Activated T-cell treated with anti-CD3 and anti-CD28 coated beads, Interleukin-2, amount 50 U/mL, for 4 hours (primary cell): ENCODE measurements at regions not wholly inside any gene's neighbourhood (a gene's known extent, or its start where the extent isn't known, plus 50 kb on each side); places are given as distances from the start of the nearest gene placed in this dataset.

Experiments used
- ATAC-seq, 2 donors: fragments of 200-7000 bp; cut with Tn5 transposase; one replicate each; pipeline ENCODE4 v1.10.0; 2021
- DNase-seq: peaks from one replicate; pipeline ENCODE4 v3.0.0-alpha.2; 2020
- H3K27me3 Mint-ChIP-seq: one replicate; pipeline ENCODE4 v1.8.0; 2021; ENCODE audit warnings: low read depth, mixed read lengths
- H3K36me3 Mint-ChIP-seq: one replicate; pipeline ENCODE4 v1.8.0; 2022; ENCODE audit warnings: mixed read lengths; ENCODE audit not compliant: insufficient read depth
- H3K4me1 Mint-ChIP-seq: one replicate; pipeline ENCODE4 v1.8.0; 2021; ENCODE audit warnings: low read depth, mixed read lengths
- H3K4me3 Mint-ChIP-seq: one replicate; pipeline ENCODE4 v1.8.0; 2021; ENCODE audit warnings: mild to moderate bottlenecking, moderate library complexity, mixed read lengths
- H3K9me3 Mint-ChIP-seq: one replicate; pipeline ENCODE4 v1.8.0; 2021; ENCODE audit warnings: mixed read lengths

GRCh38 chr10:28845009-28845682, 167.8 kb downstream of the BAMBI start:
- ATAC-seq = no peak
- H3K36me3 Mint-ChIP-seq = no peaks in the 10 kb centered on the region
- no peak for DNase-seq
- no peaks in the 10 kb centered on the region for H3K9me3 Mint-ChIP-seq
- no peaks in the 10 kb centered on the region for H3K27me3 Mint-ChIP-seq
- no peaks in the 10 kb centered on the region for H3K4me1 Mint-ChIP-seq
- no peak overlapping the region for H3K4me3 Mint-ChIP-seq

GRCh38 chr10:28849309-28849708, 172.0 kb downstream of the BAMBI start:
- Mint-ChIP-seq H3K27me3 (no peaks in the 10 kb centered on the region), H3K4me3 (no peak overlapping the region), H3K36me3 (no peaks in the 10 kb centered on the region), H3K4me1 (no peaks in the 10 kb centered on the region), H3K9me3 (no peaks in the 10 kb centered on the region)
- DNase-seq = no peak
- no peak for ATAC-seq

GRCh38 chr10:28849821-28850220, 172.5 kb downstream of the BAMBI start:
- Mint-ChIP-seq H3K36me3 (no peaks in the 10 kb centered on the region), H3K27me3 (no peaks in the 10 kb centered on the region), H3K4me1 (no peaks in the 10 kb centered on the region), H3K4me3 (no peak overlapping the region), H3K9me3 (no peaks in the 10 kb centered on the region)
- ATAC-seq (no peak), DNase-seq (no peak)

GRCh38 chr10:28850784-28851183, 173.5 kb downstream of the BAMBI start:
- Mint-ChIP-seq H3K36me3 (no peaks in the 10 kb centered on the region), H3K9me3 (no peaks in the 10 kb centered on the region), H3K27me3 (peaks cover 1% of the 10 kb centered on the region), H3K4me3 (no peak overlapping the region), H3K4me1 (no peaks in the 10 kb centered on the region)
- DNase-seq (no peak), ATAC-seq (no peak)

GRCh38 chr10:28853195-28853594, 175.9 kb downstream of the BAMBI start:
- Mint-ChIP-seq H3K27me3 (peaks cover 1% of the 10 kb centered on the region), H3K36me3 (no peaks in the 10 kb centered on the region), H3K4me3 (no peak overlapping the region), H3K4me1 (no peaks in the 10 kb centered on the region), H3K9me3 (no peaks in the 10 kb centered on the region)
- no peak for DNase-seq
- no peak for ATAC-seq

GRCh38 chr10:28857164-28857563, 179.8 kb downstream of the BAMBI start:
- Mint-ChIP-seq H3K9me3 (peaks cover 3% of the 10 kb centered on the region), H3K4me3 (no peak overlapping the region), H3K36me3 (no peaks in the 10 kb centered on the region), H3K27me3 (peaks cover 8% of the 10 kb centered on the region), H3K4me1 (no peaks in the 10 kb centered on the region)
- DNase-seq = no peak
- ATAC-seq = no peak

- Mint-ChIP-seq H3K4me3 (no peak overlapping the region), H3K4me1 (no peaks in the 10 kb centered on the region), H3K27me3 (peaks cover 8% of the 10 kb centered on the region), H3K36me3 (no peaks in the 10 kb centered on the region), H3K9me3 (peaks cover 3% of the 10 kb centered on the region)
- DNase-seq (no peak), ATAC-seq (no peak)
Measured at GRCh38 chr10:28858646-28859045, 181.3 kb downstream of the BAMBI start.

GRCh38 chr10:28859791-28860190, 182.5 kb downstream of the BAMBI start:
- DNase-seq = no peak
- Mint-ChIP-seq H3K4me1 (no peaks in the 10 kb centered on the region), H3K36me3 (no peaks in the 10 kb centered on the region), H3K27me3 (peaks cover 8% of the 10 kb centered on the region), H3K4me3 (no peak overlapping the region), H3K9me3 (peaks cover 3% of the 10 kb centered on the region)
- ATAC-seq = no peak

- DNase-seq (no peak), ATAC-seq (no peak)
- Mint-ChIP-seq H3K9me3 (peaks cover 3% of the 10 kb centered on the region), H3K36me3 (no peaks in the 10 kb centered on the region), H3K4me1 (no peaks in the 10 kb centered on the region), H3K4me3 (no peak overlapping the region), H3K27me3 (peaks cover 6% of the 10 kb centered on the region)
Measured at GRCh38 chr10:28862219-28862618, 184.9 kb downstream of the BAMBI start.

GRCh38 chr10:28869606-28870201, 192.4 kb downstream of the BAMBI start:
- no peaks in the 10 kb centered on the region for H3K4me1 Mint-ChIP-seq
- DNase-seq (no peak), ATAC-seq (no peak)
- no peak overlapping the region for H3K4me3 Mint-ChIP-seq
- no peaks in the 10 kb centered on the region for H3K36me3 Mint-ChIP-seq
- H3K9me3 Mint-ChIP-seq = no peaks in the 10 kb centered on the region
- H3K27me3 Mint-ChIP-seq = no peaks in the 10 kb centered on the region

- Mint-ChIP-seq H3K9me3 (no peaks in the 10 kb centered on the region), H3K4me1 (no peaks in the 10 kb centered on the region), H3K4me3 (no peak overlapping the region), H3K36me3 (no peaks in the 10 kb centered on the region), H3K27me3 (no peaks in the 10 kb centered on the region)
- ATAC-seq = no peak
- DNase-seq = no peak
Measured at GRCh38 chr10:28871665-28872064, 194.3 kb downstream of the BAMBI start.

- Mint-ChIP-seq H3K27me3 (no peaks in the 10 kb centered on the region), H3K4me1 (no peaks in the 10 kb centered on the region), H3K36me3 (no peaks in the 10 kb centered on the region), H3K4me3 (no peak overlapping the region), H3K9me3 (no peaks in the 10 kb centered on the region)
- ATAC-seq (no peak), DNase-seq (no peak)
Measured at GRCh38 chr10:28872587-28873165, 195.4 kb downstream of the BAMBI start.

GRCh38 chr10:28873540-28873939, 196.2 kb downstream of the BAMBI start:
- ATAC-seq = no peak
- no peaks in the 10 kb centered on the region for H3K36me3 Mint-ChIP-seq
- no peaks in the 10 kb centered on the region for H3K27me3 Mint-ChIP-seq
- H3K4me3 Mint-ChIP-seq = no peak overlapping the region
- no peak for DNase-seq
- H3K4me1 Mint-ChIP-seq = no peaks in the 10 kb centered on the region
- no peaks in the 10 kb centered on the region for H3K9me3 Mint-ChIP-seq

GRCh38 chr10:28874210-28874609, 196.9 kb downstream of the BAMBI start:
- Mint-ChIP-seq H3K36me3 (no peaks in the 10 kb centered on the region), H3K9me3 (no peaks in the 10 kb centered on the region), H3K4me1 (no peaks in the 10 kb centered on the region), H3K4me3 (no peak overlapping the region), H3K27me3 (no peaks in the 10 kb centered on the region)
- ATAC-seq = no peak
- no peak for DNase-seq

- Mint-ChIP-seq H3K9me3 (no peaks in the 10 kb centered on the region), H3K4me1 (no peaks in the 10 kb centered on the region), H3K4me3 (no peak overlapping the region), H3K36me3 (no peaks in the 10 kb centered on the region), H3K27me3 (no peaks in the 10 kb centered on the region)
- DNase-seq (no peak), ATAC-seq (no peak)
Measured at GRCh38 chr10:28875549-28876081, 198.3 kb downstream of the BAMBI start.
